ENCODE measurements at regions not wholly inside any gene's neighbourhood (a gene's known extent, or its start where the extent isn't known, plus 50 kb on each side); places are given as distances from the start of the nearest gene placed in this dataset.

DNA sequence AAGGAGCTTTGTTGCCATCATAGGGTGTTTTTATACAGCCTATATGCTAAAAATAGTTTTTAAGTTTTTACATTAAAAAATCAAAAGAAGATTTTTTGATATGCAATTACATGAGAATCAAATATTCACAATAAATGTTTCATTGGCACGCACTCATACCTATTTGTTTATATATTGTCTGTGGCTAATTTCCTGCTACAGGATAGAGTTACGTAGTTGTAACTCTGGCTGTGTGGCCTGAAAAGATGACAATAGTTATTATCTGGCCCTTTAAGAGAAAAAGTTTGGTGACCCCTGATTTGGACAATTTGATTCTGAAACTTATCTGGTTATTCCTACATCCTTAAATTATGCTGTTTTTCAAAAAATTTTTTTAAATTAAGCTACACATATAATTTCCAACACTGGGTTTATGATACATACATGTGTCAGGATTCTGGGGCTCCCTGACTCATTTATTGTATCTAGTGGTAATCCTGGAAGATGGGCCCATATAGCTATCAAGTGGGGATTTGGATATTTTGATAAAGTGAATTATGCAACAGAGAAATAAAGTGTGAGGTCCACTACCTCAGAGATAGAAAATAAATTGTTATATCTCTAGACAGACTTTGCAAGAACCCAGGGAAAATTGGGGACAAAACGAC lies 370.2 kb upstream of the LYPLAL1 start:
- Histone ChIP-seq H3K27ac (ENCODE audit: low read depth, low read length) (no peak overlapping the region), H3K27me3 (ENCODE audit: control insufficient read depth, insufficient read depth, low read length) (no peaks in the 10 kb centered on the region), H3K36me3 (ENCODE audit: control insufficient read depth, insufficient read depth, low read length) (no peaks in the 10 kb centered on the region), H3K9me3 (ENCODE audit: control insufficient read depth, insufficient read depth, low read depth, low read length) (no peaks in the 10 kb centered on the region), H3K9ac (ENCODE audit: low read length) (no peak overlapping the region), H3K4me1 (ENCODE audit: control insufficient read depth, insufficient read depth, low read length) (no peaks in the 10 kb centered on the region), H3K4me3 (ENCODE audit: low read depth, low read length) (no peak overlapping the region)

DNA sequence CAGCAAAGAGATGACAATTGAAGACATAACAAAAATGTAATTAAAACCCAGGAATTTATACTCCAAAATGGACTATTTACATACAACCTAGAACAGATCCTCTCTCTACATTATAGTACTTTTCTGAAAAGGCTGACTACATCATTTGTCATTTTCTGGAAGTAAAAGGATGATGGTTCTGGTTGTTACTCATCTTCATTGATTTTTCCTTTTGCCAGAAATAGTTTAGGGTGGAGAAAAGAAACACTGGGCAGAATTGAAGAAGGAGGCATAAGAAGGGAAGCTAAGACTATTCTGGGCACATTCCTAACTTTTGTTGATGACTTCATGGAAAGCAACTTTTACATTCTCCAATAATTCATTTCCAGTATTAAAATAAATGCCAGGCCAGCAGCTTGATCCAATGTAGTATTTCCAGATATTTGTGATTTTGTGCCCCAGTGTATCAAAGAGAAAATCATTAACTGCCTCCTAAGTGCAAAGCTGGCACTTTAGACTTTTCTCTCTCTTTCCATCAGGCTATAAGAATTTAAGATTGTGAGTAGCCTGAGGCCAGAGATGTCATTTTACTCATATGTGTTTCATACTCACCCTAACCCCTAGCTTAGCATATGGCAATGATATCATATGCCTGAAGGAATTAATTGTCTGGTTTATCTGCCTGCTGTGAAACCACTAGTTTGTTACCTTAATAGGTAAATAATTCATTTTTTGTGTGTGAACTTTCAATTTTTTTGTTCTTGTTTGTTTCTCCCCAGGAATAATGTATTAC lies 369.5 kb upstream of the LYPLAL1 start:
- Histone ChIP-seq H3K9me3 (ENCODE audit: control insufficient read depth, insufficient read depth, low read depth, low read length) (no peaks in the 10 kb centered on the region), H3K4me1 (ENCODE audit: control insufficient read depth, insufficient read depth, low read length) (no peaks in the 10 kb centered on the region), H3K9ac (ENCODE audit: low read length) (no peak overlapping the region), H3K27me3 (ENCODE audit: control insufficient read depth, insufficient read depth, low read length) (no peaks in the 10 kb centered on the region), H3K36me3 (ENCODE audit: control insufficient read depth, insufficient read depth, low read length) (no peaks in the 10 kb centered on the region), H3K4me3 (ENCODE audit: low read depth, low read length) (no peak overlapping the region), H3K27ac (ENCODE audit: low read depth, low read length) (no peak overlapping the region)

DNA sequence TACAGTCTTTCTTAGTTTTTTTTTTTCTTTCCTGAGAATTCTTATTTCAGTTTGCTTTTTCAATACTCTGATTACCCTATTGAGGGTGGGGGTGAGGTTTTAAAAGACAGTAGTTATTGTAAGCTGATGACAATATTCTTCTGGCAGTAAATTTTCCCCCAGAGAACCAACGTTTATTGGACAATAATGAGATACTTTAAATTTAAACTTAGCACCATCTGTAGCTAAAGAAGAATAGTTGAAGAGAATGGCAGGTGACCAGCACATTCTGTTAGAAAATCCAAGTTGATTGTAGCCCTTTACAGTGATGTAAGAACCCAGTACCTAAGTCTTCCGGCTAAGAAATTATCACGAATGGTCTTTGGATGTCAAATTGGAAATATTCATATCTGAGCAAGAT lies 364.6 kb upstream of the LYPLAL1 start:
- Histone ChIP-seq H3K9ac (ENCODE audit: low read length) (no peak overlapping the region), H3K9me3 (ENCODE audit: control insufficient read depth, insufficient read depth, low read depth, low read length) (no peaks in the 10 kb centered on the region), H3K4me1 (ENCODE audit: control insufficient read depth, insufficient read depth, low read length) (no peaks in the 10 kb centered on the region), H3K27ac (ENCODE audit: low read depth, low read length) (no peak overlapping the region), H3K36me3 (ENCODE audit: control insufficient read depth, insufficient read depth, low read length) (no peaks in the 10 kb centered on the region), H3K27me3 (ENCODE audit: control insufficient read depth, insufficient read depth, low read length) (no peaks in the 10 kb centered on the region), H3K4me3 (ENCODE audit: low read depth, low read length) (no peak overlapping the region)

DNA sequence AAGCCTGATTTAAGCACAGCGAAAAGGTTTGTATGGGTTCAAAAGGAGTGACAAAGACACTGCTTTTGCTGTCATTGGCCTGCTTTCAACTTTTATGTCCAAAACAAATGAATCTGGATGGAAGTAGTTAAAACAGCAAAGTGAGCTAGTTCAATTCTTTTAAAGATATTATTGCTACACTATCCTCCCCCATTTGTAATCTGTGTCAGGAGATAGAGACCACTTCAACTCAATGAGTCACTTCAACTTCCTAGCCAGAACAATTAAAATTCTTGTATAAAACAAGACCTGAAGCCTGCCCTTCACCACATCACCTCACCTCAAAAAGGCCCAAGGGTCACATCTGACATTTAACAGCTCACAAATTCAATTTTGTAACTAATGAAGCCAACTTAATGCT lies 364.1 kb upstream of the LYPLAL1 start:
- Histone ChIP-seq H3K36me3 (ENCODE audit: control insufficient read depth, insufficient read depth, low read length) (no peaks in the 10 kb centered on the region), H3K27me3 (ENCODE audit: control insufficient read depth, insufficient read depth, low read length) (no peaks in the 10 kb centered on the region), H3K4me3 (ENCODE audit: low read depth, low read length) (no peak overlapping the region), H3K4me1 (ENCODE audit: control insufficient read depth, insufficient read depth, low read length) (no peaks in the 10 kb centered on the region), H3K9ac (ENCODE audit: low read length) (no peak overlapping the region), H3K9me3 (ENCODE audit: control insufficient read depth, insufficient read depth, low read depth, low read length) (no peaks in the 10 kb centered on the region), H3K27ac (ENCODE audit: low read depth, low read length) (no peak overlapping the region)

- H3K27ac ChIP-seq (ENCODE audit: low read depth, low read length): no peak overlapping the region
- no peak overlapping the region for H3K9ac ChIP-seq (ENCODE audit: low read length)
- H3K9me3 ChIP-seq (ENCODE audit: control insufficient read depth, insufficient read depth, low read depth, low read length): no peaks in the 10 kb centered on the region
- no peaks in the 10 kb centered on the region for H3K4me1 ChIP-seq (ENCODE audit: control insufficient read depth, insufficient read depth, low read length)
- H3K4me3 ChIP-seq (ENCODE audit: low read depth, low read length): no peak overlapping the region
- H3K36me3 ChIP-seq (ENCODE audit: control insufficient read depth, insufficient read depth, low read length): no peaks in the 10 kb centered on the region
- H3K27me3 ChIP-seq (ENCODE audit: control insufficient read depth, insufficient read depth, low read length): no peaks in the 10 kb centered on the region
Measured at GRCh38 chr1:218810306-218810705, 363.4 kb upstream of the LYPLAL1 start.

GRCh38 chr1:218811497-218811896 lies 362.2 kb upstream of the LYPLAL1 start:
- no peaks in the 10 kb centered on the region for H3K27me3 ChIP-seq (ENCODE audit: control insufficient read depth, insufficient read depth, low read length)
- no peaks in the 10 kb centered on the region for H3K9me3 ChIP-seq (ENCODE audit: control insufficient read depth, insufficient read depth, low read depth, low read length)
- no peaks in the 10 kb centered on the region for H3K4me1 ChIP-seq (ENCODE audit: control insufficient read depth, insufficient read depth, low read length)
- no peaks in the 10 kb centered on the region for H3K36me3 ChIP-seq (ENCODE audit: control insufficient read depth, insufficient read depth, low read length)
- H3K27ac ChIP-seq (ENCODE audit: low read depth, low read length): no peak overlapping the region
- H3K4me3 ChIP-seq (ENCODE audit: low read depth, low read length): no peak overlapping the region
- H3K9ac ChIP-seq (ENCODE audit: low read length): no peak overlapping the region

DNA sequence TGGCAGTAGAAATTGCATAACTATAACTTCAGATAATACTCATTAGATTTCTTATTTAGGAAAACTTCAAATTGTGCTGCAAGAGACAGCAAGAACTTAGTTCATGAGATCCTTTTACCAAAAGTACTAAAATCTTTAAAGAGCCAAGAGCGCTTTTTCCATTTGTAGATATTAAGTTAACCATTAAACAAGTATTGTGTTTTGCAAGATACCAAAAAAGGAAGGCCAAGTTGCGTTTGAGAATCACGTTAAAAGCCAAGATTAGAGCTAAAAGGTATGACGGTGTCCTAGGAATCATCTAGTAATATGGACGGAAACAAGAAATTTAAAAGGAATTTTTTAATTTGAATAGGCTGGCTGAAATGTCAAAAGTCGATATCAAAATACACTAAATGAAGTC lies 361.3 kb upstream of the LYPLAL1 start:
- Histone ChIP-seq H3K27me3 (ENCODE audit: control insufficient read depth, insufficient read depth, low read length) (no peaks in the 10 kb centered on the region), H3K9me3 (ENCODE audit: control insufficient read depth, insufficient read depth, low read depth, low read length) (no peaks in the 10 kb centered on the region), H3K27ac (ENCODE audit: low read depth, low read length) (no peak overlapping the region), H3K9ac (ENCODE audit: low read length) (no peak overlapping the region), H3K4me3 (ENCODE audit: low read depth, low read length) (no peak overlapping the region), H3K4me1 (ENCODE audit: control insufficient read depth, insufficient read depth, low read length) (no peaks in the 10 kb centered on the region), H3K36me3 (ENCODE audit: control insufficient read depth, insufficient read depth, low read length) (no peaks in the 10 kb centered on the region)

- Histone ChIP-seq H3K36me3 (ENCODE audit: control insufficient read depth, insufficient read depth, low read length) (no peaks in the 10 kb centered on the region), H3K4me1 (ENCODE audit: control insufficient read depth, insufficient read depth, low read length) (no peaks in the 10 kb centered on the region), H3K27me3 (ENCODE audit: control insufficient read depth, insufficient read depth, low read length) (no peaks in the 10 kb centered on the region), H3K9ac (ENCODE audit: low read length) (no peak overlapping the region), H3K4me3 (ENCODE audit: low read depth, low read length) (no peak overlapping the region), H3K9me3 (ENCODE audit: control insufficient read depth, insufficient read depth, low read depth, low read length) (no peaks in the 10 kb centered on the region), H3K27ac (ENCODE audit: low read depth, low read length) (no peak overlapping the region)
Measured at GRCh38 chr1:218813237-218813636, 360.4 kb upstream of the LYPLAL1 start.

DNA sequence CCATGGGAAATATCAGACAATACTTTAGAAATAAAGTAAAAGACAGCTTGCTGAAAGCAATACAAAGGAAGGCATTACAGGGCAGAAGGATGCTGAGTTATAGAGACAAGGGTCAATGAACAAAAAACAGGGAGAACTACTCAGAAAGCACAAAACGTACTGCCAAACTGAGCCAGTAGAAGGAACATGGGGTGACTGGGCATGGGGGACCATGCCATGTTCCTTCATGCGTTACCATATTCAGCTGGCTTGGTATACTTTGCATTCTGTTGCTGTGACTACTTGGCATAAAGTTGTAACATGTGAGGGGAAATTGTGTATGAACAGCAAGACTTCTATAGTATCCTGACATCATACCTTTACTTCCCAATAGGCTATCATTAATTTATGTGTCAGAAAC lies 358.6 kb upstream of the LYPLAL1 start:
- H3K36me3 ChIP-seq (ENCODE audit: control insufficient read depth, insufficient read depth, low read length): no peaks in the 10 kb centered on the region
- no peak overlapping the region for H3K27ac ChIP-seq (ENCODE audit: low read depth, low read length)
- no peak overlapping the region for H3K4me3 ChIP-seq (ENCODE audit: low read depth, low read length)
- H3K9me3 ChIP-seq (ENCODE audit: control insufficient read depth, insufficient read depth, low read depth, low read length): no peaks in the 10 kb centered on the region
- H3K4me1 ChIP-seq (ENCODE audit: control insufficient read depth, insufficient read depth, low read length): no peaks in the 10 kb centered on the region
- no peak overlapping the region for H3K9ac ChIP-seq (ENCODE audit: low read length)
- H3K27me3 ChIP-seq (ENCODE audit: control insufficient read depth, insufficient read depth, low read length): no peaks in the 10 kb centered on the region

- Histone ChIP-seq H3K4me3 (ENCODE audit: low read depth, low read length) (no peak overlapping the region), H3K9me3 (ENCODE audit: control insufficient read depth, insufficient read depth, low read depth, low read length) (no peaks in the 10 kb centered on the region), H3K27me3 (ENCODE audit: control insufficient read depth, insufficient read depth, low read length) (no peaks in the 10 kb centered on the region), H3K36me3 (ENCODE audit: control insufficient read depth, insufficient read depth, low read length) (no peaks in the 10 kb centered on the region), H3K9ac (ENCODE audit: low read length) (no peak overlapping the region), H3K4me1 (ENCODE audit: control insufficient read depth, insufficient read depth, low read length) (no peaks in the 10 kb centered on the region), H3K27ac (ENCODE audit: low read depth, low read length) (no peak overlapping the region)
Measured at GRCh38 chr1:218817071-218817470, 356.6 kb upstream of the LYPLAL1 start.

DNA sequence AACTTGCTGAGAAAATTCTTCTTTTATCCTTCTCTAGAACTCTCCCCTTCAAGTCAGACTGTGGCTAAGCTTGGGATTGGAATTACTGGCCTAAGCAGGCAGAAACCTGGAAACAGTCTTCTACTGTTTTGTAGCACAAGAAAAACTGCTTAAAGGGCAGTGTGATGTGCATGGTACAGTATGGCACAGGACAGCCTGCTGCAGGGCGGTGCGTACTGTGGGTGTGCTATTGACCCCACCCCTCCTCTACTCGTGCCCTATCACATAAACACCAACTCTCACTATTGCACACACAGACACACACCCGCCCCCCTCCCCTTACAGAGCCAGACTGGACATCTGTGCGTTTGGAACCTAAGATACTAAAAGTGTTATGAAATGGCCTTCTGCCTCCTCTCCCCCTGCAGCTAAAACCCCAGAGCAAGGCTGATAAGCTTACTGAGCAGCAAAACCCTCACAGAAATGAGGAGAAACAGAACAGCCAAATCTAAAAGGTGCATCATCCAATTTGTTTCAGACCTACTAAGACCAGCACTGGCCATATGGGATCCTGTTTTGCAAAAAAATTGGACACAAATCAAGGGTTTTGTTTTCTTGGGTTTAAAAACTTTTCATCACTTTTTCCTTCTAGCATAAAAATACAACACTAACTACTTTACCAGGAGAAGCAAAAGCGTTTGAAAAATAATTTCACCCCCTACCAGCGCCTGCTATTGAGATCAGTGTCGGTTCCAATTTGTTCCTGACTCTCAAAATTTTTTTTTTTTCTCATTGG lies 355.8 kb upstream of the LYPLAL1 start:
- H3K27ac ChIP-seq (ENCODE audit: low read depth, low read length): no peak overlapping the region
- no peaks in the 10 kb centered on the region for H3K4me1 ChIP-seq (ENCODE audit: control insufficient read depth, insufficient read depth, low read length)
- H3K27me3 ChIP-seq (ENCODE audit: control insufficient read depth, insufficient read depth, low read length): no peaks in the 10 kb centered on the region
- no peak overlapping the region for H3K9ac ChIP-seq (ENCODE audit: low read length)
- H3K36me3 ChIP-seq (ENCODE audit: control insufficient read depth, insufficient read depth, low read length): no peaks in the 10 kb centered on the region
- H3K9me3 ChIP-seq (ENCODE audit: control insufficient read depth, insufficient read depth, low read depth, low read length): no peaks in the 10 kb centered on the region
- no peak overlapping the region for H3K4me3 ChIP-seq (ENCODE audit: low read depth, low read length)
